ENCODE measurements at regions not wholly inside any gene's neighbourhood (a gene's known extent, or its start where the extent isn't known, plus 50 kb on each side); places are given as distances from the start of the nearest gene placed in this dataset.
"Not testable (repeated sequence)": the region's sequence is repeated elsewhere in the genome, so short reads cannot be mapped to it uniquely, and the experiment has no call there.

DNA sequence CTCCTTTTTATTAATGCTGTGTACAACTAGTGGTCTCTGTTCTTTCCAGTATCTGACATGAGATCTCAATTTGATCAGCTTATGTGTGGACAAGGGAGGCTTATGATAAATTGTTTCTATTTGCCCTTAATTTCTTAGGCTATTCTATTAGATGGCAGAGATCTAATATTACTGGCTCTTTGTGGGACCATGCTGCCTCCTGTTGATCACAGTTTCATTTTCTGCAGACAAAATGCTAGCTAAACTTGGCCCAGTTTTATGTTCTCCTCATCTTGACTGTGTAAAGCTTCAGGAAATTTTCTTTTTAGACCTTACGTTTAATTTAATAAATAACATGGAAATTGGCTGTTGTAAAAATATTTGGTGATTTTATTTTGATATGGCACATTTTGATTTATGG is 627.1 kb upstream of the AADAT start:
- H3K27ac Mint-ChIP-seq, result no peak overlapping the region
- no peak for ATAC-seq (replicated peaks in 1 of 2)

DNA sequence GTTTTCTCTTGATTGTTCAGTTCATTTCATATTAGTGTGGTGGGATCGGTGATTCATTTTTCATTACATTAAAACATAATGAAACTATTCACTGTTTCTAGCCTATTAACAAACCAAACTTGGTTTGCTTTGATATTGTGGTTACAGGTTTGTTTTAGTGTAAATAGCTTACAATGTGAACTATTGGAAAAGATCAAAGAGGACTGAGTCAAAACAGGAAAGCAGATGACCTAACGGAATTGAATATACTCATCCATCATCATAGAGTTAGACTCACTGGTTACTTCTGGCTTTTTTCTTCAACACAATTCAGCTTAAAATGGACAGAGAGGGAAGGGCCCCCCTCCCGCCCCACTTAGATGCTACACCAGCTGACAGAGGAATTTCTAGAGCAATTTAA is 616.2 kb upstream of the AADAT start:
- no peak for ATAC-seq (replicated peaks in 1 of 2)

More for the DNA sequence above, 627.1 kb upstream of the AADAT start:
- Mint-ChIP-seq H3K4me1 (ENCODE audit: low read depth) (no peaks in the 10 kb centered on the region), H3K4me3 (no peak overlapping the region), H3K27me3 (ENCODE audit: low read depth) (no peaks in the 10 kb centered on the region), H3K36me3 (ENCODE audit: insufficient read depth in 2 of 2) (no peaks in the 10 kb centered on the region), H3K9me3 (peaks cover 2 to 6% of the 10 kb centered on the region in 2 donors)
- DNase-seq, result no peak

DNA sequence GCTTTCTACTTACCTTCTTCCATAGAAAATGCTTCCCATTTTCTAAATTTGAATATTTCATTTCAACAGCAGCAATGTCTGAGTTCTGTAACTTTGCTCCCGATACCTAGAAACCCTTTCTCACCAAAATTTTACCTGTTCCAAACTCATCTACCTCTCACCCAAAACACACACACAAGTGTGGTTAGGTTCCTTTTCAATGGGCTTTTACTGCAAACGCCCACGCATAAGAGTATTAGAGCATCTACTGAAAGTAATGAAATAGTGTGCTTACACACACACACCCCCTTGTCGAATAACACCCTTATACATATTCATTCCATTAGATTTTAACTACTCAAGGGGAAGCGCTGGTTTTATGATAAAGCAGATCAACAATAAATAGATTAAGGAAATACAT is 610.3 kb upstream of the AADAT start:
- Mint-ChIP-seq H3K4me1 (ENCODE audit: low read depth) (no peaks in the 10 kb centered on the region), H3K27ac (no peak overlapping the region), H3K36me3 (ENCODE audit: insufficient read depth in 2 of 2) (no peaks in the 10 kb centered on the region), H3K4me3 (no peak overlapping the region), H3K27me3 (ENCODE audit: low read depth) (no peaks in the 10 kb centered on the region), H3K9me3 (peaks cover 2 to 3% of the 10 kb centered on the region in 2 donors)
- no peak for DNase-seq
- no peak for ATAC-seq (replicated peaks in 1 of 2)

More for the DNA sequence above, 616.2 kb upstream of the AADAT start:
- Mint-ChIP-seq H3K4me1 (ENCODE audit: low read depth) (no peaks in the 10 kb centered on the region), H3K4me3 (no peak overlapping the region), H3K27ac (no peak overlapping the region), H3K36me3 (ENCODE audit: insufficient read depth in 2 of 2) (no peaks in the 10 kb centered on the region), H3K27me3 (ENCODE audit: low read depth) (no peaks in the 10 kb centered on the region), H3K9me3 (peaks cover 4 to 9% of the 10 kb centered on the region in 2 donors)
- no peak for DNase-seq

DNA sequence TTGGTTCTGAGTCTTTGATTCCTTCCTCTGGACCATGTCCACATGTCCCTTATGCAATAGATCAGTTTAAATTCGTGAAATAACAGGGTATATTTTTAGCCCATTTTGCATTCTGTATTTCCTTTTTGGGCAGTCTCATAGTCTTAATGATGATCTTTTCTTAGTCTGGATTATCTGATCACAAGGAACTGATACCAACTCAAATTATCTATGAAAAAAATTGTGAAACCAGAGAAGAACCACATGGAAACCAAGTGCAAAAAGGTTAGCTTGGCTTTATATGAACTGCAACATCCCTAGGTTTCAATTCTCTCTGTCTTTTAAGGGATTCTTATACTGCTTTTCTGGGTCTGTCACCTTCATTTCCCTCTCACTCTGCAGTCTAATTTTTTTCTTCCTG is 608.6 kb upstream of the AADAT start:
- Mint-ChIP-seq H3K4me3 (no peak overlapping the region), H3K27me3 (ENCODE audit: low read depth) (no peaks in the 10 kb centered on the region), H3K36me3 (ENCODE audit: insufficient read depth in 2 of 2) (no peaks in the 10 kb centered on the region), H3K4me1 (ENCODE audit: low read depth) (no peaks in the 10 kb centered on the region), H3K27ac (no peak overlapping the region), H3K9me3 (peaks cover 1 to 5% of the 10 kb centered on the region in 2 donors)
- ATAC-seq (replicated peaks in 1 of 2) (no peak), DNase-seq (no peak)

DNA sequence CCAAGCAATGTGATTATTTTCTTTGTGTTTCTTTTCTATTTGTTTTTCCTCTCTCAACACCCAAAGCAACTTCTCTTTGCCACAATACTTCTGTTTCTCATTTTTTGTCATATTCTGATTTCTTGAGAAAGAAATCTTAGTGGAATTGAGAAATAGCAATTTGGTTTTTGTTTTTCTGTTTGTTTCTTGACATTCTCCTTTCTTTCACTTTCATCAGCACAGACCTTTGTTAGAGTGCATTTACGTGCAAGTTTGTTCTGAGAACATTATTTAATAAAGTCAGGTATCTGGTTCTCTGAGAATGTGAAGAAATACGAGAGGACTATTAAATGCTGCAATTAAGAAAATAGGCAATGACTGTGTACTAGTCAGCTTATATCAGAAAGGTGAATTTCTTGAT is 608.1 kb upstream of the AADAT start:
- ATAC-seq (replicated peaks in 1 of 2), result no peak
- Mint-ChIP-seq H3K4me1 (ENCODE audit: low read depth) (no peaks in the 10 kb centered on the region), H3K27me3 (ENCODE audit: low read depth) (no peaks in the 10 kb centered on the region), H3K27ac (no peak overlapping the region), H3K9me3 (peaks cover 3 to 5% of the 10 kb centered on the region in 2 donors), H3K4me3 (no peak overlapping the region), H3K36me3 (ENCODE audit: insufficient read depth in 2 of 2) (no peaks in the 10 kb centered on the region)
- no peak for DNase-seq

DNA sequence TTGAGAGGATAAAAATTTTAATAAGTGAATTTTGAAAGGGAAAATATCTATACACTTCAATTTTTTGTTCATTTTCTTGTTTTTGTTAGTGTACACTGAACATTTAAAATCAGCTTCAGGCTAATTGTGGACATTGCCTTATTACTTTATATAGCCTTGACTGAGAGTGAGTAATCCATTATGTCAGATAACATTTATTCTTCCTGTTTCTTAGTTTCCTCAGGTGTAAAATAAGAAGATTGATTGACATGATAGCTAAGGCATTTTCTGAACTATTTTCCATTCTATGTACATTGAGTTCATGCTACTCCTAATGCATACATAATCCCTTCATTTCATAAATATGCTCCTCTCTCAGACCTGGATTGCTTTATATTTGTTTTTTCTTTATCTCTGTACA is 607.3 kb upstream of the AADAT start:
- Mint-ChIP-seq H3K36me3 (ENCODE audit: insufficient read depth in 2 of 2) (no peaks in the 10 kb centered on the region), H3K4me1 (ENCODE audit: low read depth) (no peaks in the 10 kb centered on the region), H3K27ac (no peak overlapping the region), H3K4me3 (no peak overlapping the region), H3K9me3 (peaks cover 3 to 5% of the 10 kb centered on the region in 2 donors), H3K27me3 (ENCODE audit: low read depth) (no peaks in the 10 kb centered on the region)
- ATAC-seq (replicated peaks in 1 of 2) (no peak), DNase-seq (no peak)

DNA sequence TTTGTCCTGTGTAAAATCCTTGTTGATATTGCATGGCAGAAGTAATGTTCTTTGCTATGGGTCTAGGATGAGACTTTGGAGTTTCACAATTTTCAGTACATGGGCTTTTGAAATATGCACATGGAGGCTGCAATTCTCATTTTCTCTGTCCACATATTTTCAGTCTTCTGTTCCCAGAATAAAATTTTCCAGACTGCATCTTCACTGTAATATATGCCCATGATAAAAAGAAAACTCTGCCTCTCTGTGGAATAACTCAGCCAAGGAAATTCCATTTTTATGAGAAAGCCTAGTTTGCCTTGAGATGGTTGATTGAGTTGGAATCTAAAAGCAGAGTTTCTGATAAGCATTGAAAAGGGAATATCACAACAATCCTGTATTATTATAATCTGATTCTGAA is 601.4 kb upstream of the AADAT start:
- DNase-seq (no peak), ATAC-seq (replicated peaks in 1 of 2) (no peak)
- no peaks in the 10 kb centered on the region for H3K27me3 Mint-ChIP-seq (ENCODE audit: low read depth)
- H3K27ac Mint-ChIP-seq, result no peak overlapping the region
- no peaks in the 10 kb centered on the region for H3K4me1 Mint-ChIP-seq (ENCODE audit: low read depth)
- no peaks in the 10 kb centered on the region for H3K36me3 Mint-ChIP-seq (ENCODE audit: insufficient read depth in 2 of 2)
- peaks cover 5 to 11% of the 10 kb centered on the region in 2 donors for H3K9me3 Mint-ChIP-seq
- H3K4me3 Mint-ChIP-seq, result no peak overlapping the region

DNA sequence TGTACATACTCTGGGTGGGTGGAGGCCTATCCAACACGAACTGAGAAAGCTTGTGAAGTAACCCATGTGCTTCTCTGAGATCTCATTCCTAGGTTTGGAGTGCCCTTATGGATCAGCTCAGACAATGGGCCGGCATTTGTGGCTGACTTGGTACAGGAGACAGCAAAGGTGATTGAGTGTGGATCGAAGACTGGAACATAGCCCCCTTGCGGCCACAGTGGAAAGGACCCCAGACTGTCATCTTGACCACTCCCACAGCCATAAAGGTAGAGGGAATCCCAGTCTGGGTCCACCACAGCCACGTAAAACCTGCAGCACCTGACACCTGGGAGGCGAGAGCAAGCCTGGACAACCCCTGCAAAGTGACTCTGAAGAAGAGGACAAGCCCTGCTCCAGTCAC is 598.0 kb upstream of the AADAT start:
- H3K27me3 Mint-ChIP-seq (ENCODE audit: low read depth), result no peaks in the 10 kb centered on the region
- no peak overlapping the region for H3K4me3 Mint-ChIP-seq
- H3K9me3 Mint-ChIP-seq, result peaks cover 3 to 8% of the 10 kb centered on the region in 2 donors
- no peaks in the 10 kb centered on the region for H3K36me3 Mint-ChIP-seq (ENCODE audit: insufficient read depth in 2 of 2)
- no peak for ATAC-seq (replicated peaks in 1 of 2)
- no peak overlapping the region for H3K27ac Mint-ChIP-seq
- H3K4me1 Mint-ChIP-seq (ENCODE audit: low read depth), result no peaks in the 10 kb centered on the region
- no peak for DNase-seq

DNA sequence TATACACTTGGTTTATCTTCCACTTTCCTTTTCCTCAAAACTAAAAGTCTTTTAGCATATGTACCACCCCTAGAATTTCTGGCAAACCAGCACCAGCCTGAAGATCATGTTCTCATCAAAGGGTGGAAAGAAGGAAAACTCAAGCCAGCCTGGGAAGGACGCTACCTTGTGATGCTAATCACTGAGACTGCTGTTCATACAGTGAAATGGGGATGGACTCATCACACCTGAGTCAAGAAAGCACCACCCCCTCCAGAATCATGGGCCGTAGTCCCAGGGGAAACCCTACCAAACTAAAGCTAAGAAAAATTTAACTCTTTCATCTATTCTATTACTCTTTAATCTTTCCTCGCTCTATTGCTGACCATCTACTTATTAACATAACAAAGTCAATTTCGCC is 595.9 kb upstream of the AADAT start:
- ATAC-seq (replicated peaks in 1 of 2); H3K4me1 Mint-ChIP-seq (ENCODE audit: low read depth); H3K27ac Mint-ChIP-seq; H3K27me3 Mint-ChIP-seq (ENCODE audit: low read depth); H3K36me3 Mint-ChIP-seq (ENCODE audit: insufficient read depth in 2 of 2); H3K9me3 Mint-ChIP-seq; DNase-seq; H3K4me3 Mint-ChIP-seq: not testable (repeated sequence)

DNA sequence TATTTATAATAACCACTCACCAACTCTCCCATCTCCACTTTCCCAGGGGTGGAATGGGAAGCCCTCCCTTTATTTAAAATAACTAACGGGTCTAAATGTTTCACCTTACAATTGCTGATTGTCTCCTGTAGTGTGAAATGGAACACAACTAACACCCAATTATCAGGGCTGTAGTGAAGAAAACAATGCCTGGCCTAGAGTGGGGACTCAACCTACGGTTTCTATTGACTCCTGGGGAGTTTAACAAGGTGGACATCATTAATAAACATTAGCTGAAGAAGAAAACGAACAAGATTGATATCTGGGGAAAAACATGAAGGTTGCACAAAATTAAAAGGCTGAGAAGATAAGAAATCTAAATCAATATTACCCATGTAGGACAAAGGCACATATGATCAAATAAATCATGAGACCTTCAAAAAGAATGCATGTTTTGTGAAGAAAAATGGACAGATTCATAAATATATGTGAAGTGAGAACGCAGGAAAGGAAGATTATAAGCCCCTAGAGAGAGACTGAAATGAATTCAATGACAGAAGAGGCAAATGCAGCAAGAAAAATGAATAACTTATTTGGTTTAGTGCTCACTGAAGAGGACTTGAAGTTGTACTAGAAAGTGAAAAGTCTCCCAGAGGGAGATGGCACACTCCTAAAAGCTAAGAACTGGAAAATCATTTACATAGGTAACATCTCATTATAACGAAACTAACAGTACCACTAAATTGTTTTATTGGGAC is 593.0 kb upstream of the AADAT start:
- Mint-ChIP-seq H3K27ac (no peak overlapping the region), H3K27me3 (ENCODE audit: low read depth) (no peaks in the 10 kb centered on the region), H3K36me3 (ENCODE audit: insufficient read depth in 2 of 2) (peaks cover 0 to 3% of the 10 kb centered on the region in 2 donors), H3K9me3 (peaks cover 2 to 8% of the 10 kb centered on the region in 2 donors), H3K4me1 (ENCODE audit: low read depth) (no peaks in the 10 kb centered on the region), H3K4me3 (no peak overlapping the region)
- DNase-seq (no peak), ATAC-seq (replicated peaks in 1 of 2) (no peak)

DNA sequence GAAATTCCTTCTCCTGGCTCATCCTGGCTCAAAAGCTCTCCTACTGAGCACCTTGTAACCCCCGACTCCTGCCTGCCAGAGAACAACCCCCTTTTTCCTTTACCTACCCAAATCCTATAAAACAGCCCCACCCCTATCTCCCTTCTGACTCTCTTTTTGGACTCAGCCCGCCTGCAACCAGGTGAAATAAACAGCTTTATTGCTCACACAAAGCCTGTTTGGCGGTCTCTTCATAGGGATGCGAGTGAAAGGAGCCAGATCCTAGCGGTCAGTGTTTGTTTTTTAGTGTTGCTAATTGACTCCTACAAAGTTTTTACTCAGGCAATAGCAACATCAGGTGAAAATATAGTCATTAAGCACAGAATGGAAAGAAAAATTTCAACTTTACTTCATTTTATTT is 592.3 kb upstream of the AADAT start:
- ATAC-seq (replicated peaks in 1 of 2); H3K4me3 Mint-ChIP-seq; DNase-seq; H3K9me3 Mint-ChIP-seq; H3K27ac Mint-ChIP-seq; H3K36me3 Mint-ChIP-seq (ENCODE audit: insufficient read depth in 2 of 2); H3K27me3 Mint-ChIP-seq (ENCODE audit: low read depth); H3K4me1 Mint-ChIP-seq (ENCODE audit: low read depth): not testable (repeated sequence)

DNA sequence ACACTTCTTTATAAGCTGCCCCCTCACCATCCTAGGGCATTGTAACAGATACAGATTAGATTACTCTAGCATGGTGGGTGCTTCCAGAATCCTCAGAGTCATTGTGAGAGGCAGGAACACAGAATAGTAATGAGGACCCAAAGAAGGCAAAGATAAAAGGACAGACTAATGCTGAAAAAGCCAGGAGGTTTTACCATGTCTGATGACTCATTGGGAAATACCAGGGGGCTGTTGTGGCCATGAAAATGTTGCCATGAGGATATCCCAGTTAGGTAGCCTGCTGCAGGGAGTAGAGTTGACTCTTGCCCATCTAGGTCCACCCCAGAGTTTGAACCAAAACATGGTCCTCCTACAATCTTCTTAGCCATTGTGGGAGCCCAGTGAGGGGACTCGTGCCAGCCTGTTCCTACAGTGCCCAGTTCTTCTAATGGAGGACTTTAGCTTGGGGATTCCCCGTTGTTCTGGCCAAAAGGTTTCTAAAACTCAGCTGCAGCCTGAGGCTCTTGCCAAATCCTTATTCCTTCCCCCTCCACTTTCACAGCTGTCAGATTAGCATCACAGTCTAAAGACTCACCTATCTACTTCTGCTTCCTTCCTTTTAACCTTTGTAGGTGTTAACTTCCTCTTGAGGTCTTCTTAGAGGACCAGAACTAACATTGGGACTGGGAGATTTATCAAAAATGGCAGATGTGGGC is 586.0 kb upstream of the AADAT start:
- peaks cover 5 to 14% of the 10 kb centered on the region in 2 donors for H3K9me3 Mint-ChIP-seq
- DNase-seq (no peak), ATAC-seq (replicated peaks in 1 of 2) (no peak)
- H3K4me3 Mint-ChIP-seq, result no peak overlapping the region
- H3K27me3 Mint-ChIP-seq (ENCODE audit: low read depth), result no peaks in the 10 kb centered on the region
- no peaks in the 10 kb centered on the region for H3K4me1 Mint-ChIP-seq (ENCODE audit: low read depth)
- peaks cover 0 to 3% of the 10 kb centered on the region in 2 donors for H3K36me3 Mint-ChIP-seq (ENCODE audit: insufficient read depth in 2 of 2)
- H3K27ac Mint-ChIP-seq, result no peak overlapping the region

DNA sequence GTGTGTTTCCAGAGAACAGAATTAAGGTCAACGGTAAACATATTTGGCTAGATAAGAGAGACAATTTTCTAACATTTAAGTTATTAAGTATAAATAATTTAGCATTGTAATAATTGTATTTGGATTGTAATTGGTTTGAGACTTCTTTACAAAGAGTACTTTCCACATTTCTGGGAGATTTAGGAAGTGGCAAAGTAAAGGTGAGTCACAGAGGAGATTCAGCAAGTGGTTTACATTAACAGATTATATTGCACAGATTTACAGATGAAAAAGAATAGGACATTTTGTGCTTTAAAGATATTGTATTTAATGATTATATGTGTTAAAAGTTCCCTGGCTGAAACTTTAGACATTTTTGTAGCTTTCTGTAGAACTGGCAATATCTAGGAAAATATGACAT is 584.4 kb upstream of the AADAT start:
- H3K27me3 Mint-ChIP-seq (ENCODE audit: low read depth), result no peaks in the 10 kb centered on the region
- H3K4me1 Mint-ChIP-seq (ENCODE audit: low read depth), result no peaks in the 10 kb centered on the region
- H3K4me3 Mint-ChIP-seq, result no peak overlapping the region
- no peak overlapping the region for H3K27ac Mint-ChIP-seq
- H3K36me3 Mint-ChIP-seq (ENCODE audit: insufficient read depth in 2 of 2), result peaks cover 0 to 3% of the 10 kb centered on the region in 2 donors
- no peak for DNase-seq
- ATAC-seq (replicated peaks in 1 of 2), result no peak
- H3K9me3 Mint-ChIP-seq, result peaks cover 5 to 14% of the 10 kb centered on the region in 2 donors
